ENCODE measurements at regions not wholly inside any gene's neighbourhood (a gene's known extent, or its start where the extent isn't known, plus 50 kb on each side); places are given as distances from the start of the nearest gene placed in this dataset.

- H3K27me3 ChIP-seq (ENCODE audit: insufficient read depth, low read length), result no peaks in the 10 kb centered on the region
- 0 out of 2 replicates have a peak overlapping the region, but pooled peaks have one; percentile 54 for H2BK15ac ChIP-seq (ENCODE audit: low read depth, low read length)
- H2AFZ ChIP-seq (ENCODE audit: low read length), result no peak overlapping the region
Measured at GRCh38 chr12:124668602-124669001, 101.2 kb upstream of the NCOR2 start.

More at GRCh38 chr12:124668602-124669001, 101.2 kb upstream of the NCOR2 start:
- H3T11ph ChIP-seq (ENCODE audit: low read length), result no peak overlapping the region
- H3K79me1 ChIP-seq (ENCODE audit: insufficient read depth, low read depth, low read length, poor library complexity, severe bottlenecking), result no peaks in the 10 kb centered on the region
- H4K5ac ChIP-seq (ENCODE audit: insufficient read length, low read depth, low read length), result no peak overlapping the region
- no peak overlapping the region for H3K23ac ChIP-seq (ENCODE audit: insufficient read length, low read depth, low read length)
- H3K4ac ChIP-seq (ENCODE audit: low read depth, low read length), result no peak overlapping the region
- no peaks in the 10 kb centered on the region for H3K79me2 ChIP-seq (ENCODE audit: insufficient read depth, low read length)
- H3K9ac ChIP-seq (ENCODE audit: extremely low read depth, insufficient read length, low read length), result no peak overlapping the region
- H3K4me2 ChIP-seq (ENCODE audit: insufficient read depth, insufficient read length, low read length), result no peak overlapping the region
- H4K8ac ChIP-seq (replicated peaks; ENCODE audit: insufficient read length, low read depth, low read length), result no peak overlapping the region
- DNase-seq, result no peak
- WGBS (ENCODE audit: extremely low coverage, insufficient read length, low lambda C conversion rate), result no CpG with 5 or more reads among the region's 8 CpGs
- H3K4me1 ChIP-seq (ENCODE audit: insufficient read depth, low read length), result no peaks in the 10 kb centered on the region
- Mint-ChIP-seq H3K4me3 (no peak overlapping the region), H3K27ac (no peak overlapping the region), H3K36me3 (ENCODE audit: insufficient read depth in 1 of 3, low read depth in 3 of 3) (no peaks in the 10 kb centered on the region; a peak in 1 of 7 replicates), H3K4me1 (no peaks in the 10 kb centered on the region), H3K27me3 (ENCODE audit: low read depth) (peaks cover 9% of the 10 kb centered on the region), H3K9me3 (peaks cover 0 to 4% of the 10 kb centered on the region in 2 experiments; a peak in 2 of 5 replicates)
- H3K56ac ChIP-seq (ENCODE audit: insufficient read length, low read depth, low read length), result no peak overlapping the region
- H4K91ac ChIP-seq (ENCODE audit: insufficient read length, low read depth, low read length), result no peak overlapping the region
- no peak overlapping the region for H2AK5ac ChIP-seq (ENCODE audit: insufficient read length, low read length)
- no peak overlapping the region for H2BK120ac ChIP-seq (ENCODE audit: low read depth, low read length, poor library complexity, severe bottlenecking)
- H2BK12ac ChIP-seq (ENCODE audit: insufficient read length, low read depth, low read length), result no peak overlapping the region
- H2BK20ac ChIP-seq (ENCODE audit: low read depth, low read length, poor library complexity, severe bottlenecking), result no peak overlapping the region
- H3K23me2 ChIP-seq (ENCODE audit: insufficient read length, low read depth, low read length, poor library complexity, severe bottlenecking), result no peaks in the 10 kb centered on the region
- H3K14ac ChIP-seq (ENCODE audit: insufficient read depth, low read length), result no peak overlapping the region
- no peak overlapping the region for H3K27ac ChIP-seq (ENCODE audit: insufficient read length, low read depth, low read length)
- H2BK5ac ChIP-seq (ENCODE audit: insufficient read length, low read length), result no peak overlapping the region
- TF ChIP-seq CTCF (conservative IDR thresholded peaks at IDR 0.05), result no peak
- no peaks in the 10 kb centered on the region for H3K9me3 ChIP-seq (ENCODE audit: control insufficient read depth, low read depth, low read length)
- H3K18ac ChIP-seq (ENCODE audit: insufficient read length, low read depth, low read length), result no peak overlapping the region
- no peaks in the 10 kb centered on the region for H4K20me1 ChIP-seq (ENCODE audit: control insufficient read depth, insufficient read depth, insufficient read length)

Measured in H9 (cell line).